ENCODE measurements at regions not wholly inside any gene's neighbourhood (a gene's known extent, or its start where the extent isn't known, plus 50 kb on each side); places are given as distances from the start of the nearest gene placed in this dataset.

DNA sequence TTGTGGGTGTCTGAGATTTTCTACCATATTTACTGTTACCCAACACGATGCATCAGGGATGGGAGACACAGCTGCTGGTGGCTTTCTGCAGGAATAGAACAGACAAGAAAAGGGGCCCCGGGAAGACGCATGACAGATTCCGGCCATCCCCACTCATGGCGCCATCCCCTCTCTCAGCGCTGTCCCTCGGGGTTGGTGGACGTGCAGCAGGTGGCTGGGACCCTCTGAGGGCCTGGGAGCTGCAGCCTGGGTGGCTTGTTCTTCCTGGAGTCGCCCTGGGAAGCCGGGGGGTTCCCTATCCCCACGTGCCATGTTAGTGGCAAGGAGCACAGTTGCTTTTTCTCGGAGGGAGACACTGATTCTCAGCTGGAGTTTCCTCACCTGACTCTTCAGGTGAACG, 1123.3 kb downstream of the BRD1 start:
- Mint-ChIP-seq H3K4me3 (no peak overlapping the region), H3K27me3 (no peaks in the 10 kb centered on the region), H3K9me3 (ENCODE audit: insufficient read depth) (no peaks in the 10 kb centered on the region), H3K27ac (no peak overlapping the region), H3K4me1 (no peaks in the 10 kb centered on the region)
- Histone ChIP-seq H2AFZ (ENCODE audit: insufficient read depth, low read depth, low read length, poor library complexity, severe bottlenecking) (no peak overlapping the region), H3K36me3 (replicated peaks in 1 of 2; ENCODE audit: control extremely low read depth in 1 of 2, control insufficient read depth in 1 of 2, extremely low read depth in 1 of 2, insufficient read depth in 2 of 2, low read length in 1 of 2) (no peaks in the 10 kb centered on the region), H3K9ac (ENCODE audit: low read length) (no peak overlapping the region), H4K20me1 (ENCODE audit: control insufficient read depth, insufficient read depth, low read length, poor library complexity, severe bottlenecking) (no peaks in the 10 kb centered on the region), H3K79me2 (ENCODE audit: control insufficient read depth, insufficient read depth, low read length) (no peaks in the 10 kb centered on the region), H3K9me3 (ENCODE audit: control extremely low read depth in 1 of 3, control insufficient read depth in 2 of 3, insufficient read depth in 1 of 3, low read length in 2 of 3) (peaks cover 0 to 13% (median 0%) of the 10 kb centered on the region in 3 donors), H3K4me2 (replicated peaks; ENCODE audit: low read depth, low read length, poor library complexity, severe bottlenecking) (no peak overlapping the region), H3K4me1 (ENCODE audit: control insufficient read depth in 2 of 2, insufficient read depth in 2 of 2, low read length in 2 of 2) (no peaks in the 10 kb centered on the region), H3K4me3 (ENCODE audit: control extremely low read depth in 1 of 5, extremely low read depth in 1 of 5, insufficient read depth in 1 of 5, low read depth in 2 of 5, low read length in 4 of 5) (no peak overlapping the region), H3K27me3 (replicated peaks in 1 of 4; ENCODE audit: control extremely low read depth in 1 of 4, control insufficient read depth in 3 of 4, insufficient read depth in 4 of 4, low read length in 3 of 4) (no peaks in the 10 kb centered on the region), H3K27ac (ENCODE audit: low read length in 2 of 2) (no peak overlapping the region)
- POLR2A ChIA-PET, result no interaction called here
- DNase-seq (no peak), ATAC-seq (ENCODE audit: low read depth) (no peak)
- TF ChIP-seq CTCF (IDR thresholded peaks at IDR 0.05), result no peak
- no peak for TF ChIP-seq EZH2 (IDR thresholded peaks at IDR 0.05; ENCODE audit: borderline replicate concordance, insufficient read depth, low read depth, low read length, poor library complexity, severe bottlenecking)
- WGBS (ENCODE audit: insufficient coverage), result 82% methylated on average over 12 of the region's 13 CpGs
- CTCF ChIA-PET, result no interaction called here
- intact Hi-C loops (cut with micrococcal nuclease), result no loop called here

- Histone ChIP-seq H3K36me3 (replicated peaks in 1 of 2; ENCODE audit: control extremely low read depth in 1 of 2, control insufficient read depth in 1 of 2, extremely low read depth in 1 of 2, insufficient read depth in 2 of 2, low read length in 1 of 2) (no peaks in the 10 kb centered on the region), H3K4me1 (ENCODE audit: control insufficient read depth in 2 of 2, insufficient read depth in 2 of 2, low read length in 2 of 2) (no peaks in the 10 kb centered on the region), H3K79me2 (ENCODE audit: control insufficient read depth, insufficient read depth, low read length) (no peaks in the 10 kb centered on the region), H3K4me2 (replicated peaks; ENCODE audit: low read depth, low read length, poor library complexity, severe bottlenecking) (no peak overlapping the region), H3K27ac (ENCODE audit: low read length in 2 of 2) (no peak overlapping the region), H4K20me1 (ENCODE audit: control insufficient read depth, insufficient read depth, low read length, poor library complexity, severe bottlenecking) (no peaks in the 10 kb centered on the region), H3K9me3 (ENCODE audit: control extremely low read depth in 1 of 3, control insufficient read depth in 2 of 3, insufficient read depth in 1 of 3, low read length in 2 of 3) (peaks cover 0 to 13% (median 0%) of the 10 kb centered on the region in 3 donors), H2AFZ (ENCODE audit: insufficient read depth, low read depth, low read length, poor library complexity, severe bottlenecking) (no peak overlapping the region), H3K27me3 (replicated peaks in 1 of 4; ENCODE audit: control extremely low read depth in 1 of 4, control insufficient read depth in 3 of 4, insufficient read depth in 4 of 4, low read length in 3 of 4) (no peaks in the 10 kb centered on the region), H3K4me3 (ENCODE audit: control extremely low read depth in 1 of 5, extremely low read depth in 1 of 5, insufficient read depth in 1 of 5, low read depth in 2 of 5, low read length in 4 of 5) (no peak overlapping the region), H3K9ac (ENCODE audit: low read length) (no peak overlapping the region)
- Mint-ChIP-seq H3K9me3 (ENCODE audit: insufficient read depth) (no peaks in the 10 kb centered on the region), H3K4me3 (no peak overlapping the region), H3K27ac (no peak overlapping the region), H3K27me3 (no peaks in the 10 kb centered on the region), H3K4me1 (no peaks in the 10 kb centered on the region)
- ChIA-PET POLR2A (no interaction called here), CTCF (no interaction called here)
- 95% methylated on average over 15 of the region's 17 CpGs for WGBS (ENCODE audit: insufficient coverage)
- TF ChIP-seq EZH2 (IDR thresholded peaks at IDR 0.05; ENCODE audit: borderline replicate concordance, insufficient read depth, low read depth, low read length, poor library complexity, severe bottlenecking) (no peak), CTCF (IDR thresholded peaks at IDR 0.05) (no peak)
- intact Hi-C loops (cut with micrococcal nuclease), result no loop called here
- no peak for DNase-seq
- ATAC-seq (ENCODE audit: low read depth), result no peak
Observed at GRCh38 chr22:48703265-48703941, 1124.3 kb downstream of the BRD1 start.
